ENCODE measurements at regions not wholly inside any gene's neighbourhood (a gene's known extent, or its start where the extent isn't known, plus 50 kb on each side); places are given as distances from the start of the nearest gene placed in this dataset.

DNA sequence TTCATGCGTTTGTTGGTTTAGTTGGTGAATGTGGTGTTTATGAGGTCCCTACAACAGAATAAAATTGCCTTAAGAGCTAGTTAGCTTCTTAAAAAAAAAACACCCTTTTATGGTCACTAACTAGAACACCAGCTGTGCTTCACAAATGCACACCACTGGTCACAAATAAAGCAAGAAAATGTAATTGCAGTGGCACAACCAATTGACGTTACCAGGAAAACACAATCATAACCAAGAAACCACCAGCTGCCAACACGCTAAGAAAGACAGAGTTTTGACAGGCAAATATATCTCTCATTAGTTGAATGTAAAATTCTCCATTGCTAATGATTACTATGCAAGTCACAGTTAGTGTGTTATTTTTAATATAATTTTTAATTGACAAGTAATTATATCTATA is 389.9 kb downstream of the ADAMTS20 start:
- no peak for TF ChIP-seq EGR1 (IDR thresholded peaks at IDR 0.05; ENCODE audit: low read depth in 2 of 2)
- TF ChIP-seq, protein P1, sequence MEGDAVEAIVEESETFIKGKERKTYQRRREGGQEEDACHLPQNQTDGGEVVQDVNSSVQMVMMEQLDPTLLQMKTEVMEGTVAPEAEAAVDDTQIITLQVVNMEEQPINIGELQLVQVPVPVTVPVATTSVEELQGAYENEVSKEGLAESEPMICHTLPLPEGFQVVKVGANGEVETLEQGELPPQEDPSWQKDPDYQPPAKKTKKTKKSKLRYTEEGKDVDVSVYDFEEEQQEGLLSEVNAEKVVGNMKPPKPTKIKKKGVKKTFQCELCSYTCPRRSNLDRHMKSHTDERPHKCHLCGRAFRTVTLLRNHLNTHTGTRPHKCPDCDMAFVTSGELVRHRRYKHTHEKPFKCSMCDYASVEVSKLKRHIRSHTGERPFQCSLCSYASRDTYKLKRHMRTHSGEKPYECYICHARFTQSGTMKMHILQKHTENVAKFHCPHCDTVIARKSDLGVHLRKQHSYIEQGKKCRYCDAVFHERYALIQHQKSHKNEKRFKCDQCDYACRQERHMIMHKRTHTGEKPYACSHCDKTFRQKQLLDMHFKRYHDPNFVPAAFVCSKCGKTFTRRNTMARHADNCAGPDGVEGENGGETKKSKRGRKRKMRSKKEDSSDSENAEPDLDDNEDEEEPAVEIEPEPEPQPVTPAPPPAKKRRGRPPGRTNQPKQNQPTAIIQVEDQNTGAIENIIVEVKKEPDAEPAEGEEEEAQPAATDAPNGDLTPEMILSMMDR (IDR thresholded peaks at IDR 0.05; ENCODE audit: low read depth, low read length, missing input control) = no peak
- TF ChIP-seq, protein P2, sequence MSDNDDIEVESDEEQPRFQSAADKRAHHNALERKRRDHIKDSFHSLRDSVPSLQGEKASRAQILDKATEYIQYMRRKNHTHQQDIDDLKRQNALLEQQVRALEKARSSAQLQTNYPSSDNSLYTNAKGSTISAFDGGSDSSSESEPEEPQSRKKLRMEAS (IDR thresholded peaks at IDR 0.05) = no peak
- TF ChIP-seq, protein P3, sequence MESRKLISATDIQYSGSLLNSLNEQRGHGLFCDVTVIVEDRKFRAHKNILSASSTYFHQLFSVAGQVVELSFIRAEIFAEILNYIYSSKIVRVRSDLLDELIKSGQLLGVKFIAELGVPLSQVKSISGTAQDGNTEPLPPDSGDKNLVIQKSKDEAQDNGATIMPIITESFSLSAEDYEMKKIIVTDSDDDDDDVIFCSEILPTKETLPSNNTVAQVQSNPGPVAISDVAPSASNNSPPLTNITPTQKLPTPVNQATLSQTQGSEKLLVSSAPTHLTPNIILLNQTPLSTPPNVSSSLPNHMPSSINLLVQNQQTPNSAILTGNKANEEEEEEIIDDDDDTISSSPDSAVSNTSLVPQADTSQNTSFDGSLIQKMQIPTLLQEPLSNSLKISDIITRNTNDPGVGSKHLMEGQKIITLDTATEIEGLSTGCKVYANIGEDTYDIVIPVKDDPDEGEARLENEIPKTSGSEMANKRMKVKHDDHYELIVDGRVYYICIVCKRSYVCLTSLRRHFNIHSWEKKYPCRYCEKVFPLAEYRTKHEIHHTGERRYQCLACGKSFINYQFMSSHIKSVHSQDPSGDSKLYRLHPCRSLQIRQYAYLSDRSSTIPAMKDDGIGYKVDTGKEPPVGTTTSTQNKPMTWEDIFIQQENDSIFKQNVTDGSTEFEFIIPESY (IDR thresholded peaks at IDR 0.05) = no peak
- TF ChIP-seq, protein P4, sequence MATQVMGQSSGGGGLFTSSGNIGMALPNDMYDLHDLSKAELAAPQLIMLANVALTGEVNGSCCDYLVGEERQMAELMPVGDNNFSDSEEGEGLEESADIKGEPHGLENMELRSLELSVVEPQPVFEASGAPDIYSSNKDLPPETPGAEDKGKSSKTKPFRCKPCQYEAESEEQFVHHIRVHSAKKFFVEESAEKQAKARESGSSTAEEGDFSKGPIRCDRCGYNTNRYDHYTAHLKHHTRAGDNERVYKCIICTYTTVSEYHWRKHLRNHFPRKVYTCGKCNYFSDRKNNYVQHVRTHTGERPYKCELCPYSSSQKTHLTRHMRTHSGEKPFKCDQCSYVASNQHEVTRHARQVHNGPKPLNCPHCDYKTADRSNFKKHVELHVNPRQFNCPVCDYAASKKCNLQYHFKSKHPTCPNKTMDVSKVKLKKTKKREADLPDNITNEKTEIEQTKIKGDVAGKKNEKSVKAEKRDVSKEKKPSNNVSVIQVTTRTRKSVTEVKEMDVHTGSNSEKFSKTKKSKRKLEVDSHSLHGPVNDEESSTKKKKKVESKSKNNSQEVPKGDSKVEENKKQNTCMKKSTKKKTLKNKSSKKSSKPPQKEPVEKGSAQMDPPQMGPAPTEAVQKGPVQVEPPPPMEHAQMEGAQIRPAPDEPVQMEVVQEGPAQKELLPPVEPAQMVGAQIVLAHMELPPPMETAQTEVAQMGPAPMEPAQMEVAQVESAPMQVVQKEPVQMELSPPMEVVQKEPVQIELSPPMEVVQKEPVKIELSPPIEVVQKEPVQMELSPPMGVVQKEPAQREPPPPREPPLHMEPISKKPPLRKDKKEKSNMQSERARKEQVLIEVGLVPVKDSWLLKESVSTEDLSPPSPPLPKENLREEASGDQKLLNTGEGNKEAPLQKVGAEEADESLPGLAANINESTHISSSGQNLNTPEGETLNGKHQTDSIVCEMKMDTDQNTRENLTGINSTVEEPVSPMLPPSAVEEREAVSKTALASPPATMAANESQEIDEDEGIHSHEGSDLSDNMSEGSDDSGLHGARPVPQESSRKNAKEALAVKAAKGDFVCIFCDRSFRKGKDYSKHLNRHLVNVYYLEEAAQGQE (IDR thresholded peaks at IDR 0.05) = no peak

Measured in liver (tissue), 3 donors.